A549 (cell line): ENCODE measurements at regions not wholly inside any gene's neighbourhood (a gene's known extent, or its start where the extent isn't known, plus 50 kb on each side); places are given as distances from the start of the nearest gene placed in this dataset.

Experiments
- ATAC-seq, 2 experiments: fragments of 200-7000 bp in 1 of 2; fragments of >200 bp in 1 of 2; cut with Nextera tagmentation in 1 of 2; cut with Tn5 transposase in 1 of 2; 3 replicates each; pipeline versions ENCODE4 v1.8.0 to v1.9.1; 2018 to 2020; ENCODE audit warnings: mild to moderate bottlenecking in 1 of 2, moderate library complexity in 1 of 2
- CTCF ChIA-PET: fragments of 300-600 bp; sonication (Branson Sonifier 250); formaldehyde crosslinking; extraction: SDS; loops from one replicate; lab custom pipeline; 2021; ENCODE audit warnings: antibody characterized with exemption, inconsistent platforms; lab: Yijun Ruan, JAX
- POLR2A ChIA-PET: fragments of 350-600 bp; formaldehyde crosslinking; extraction: SDS; loops from one replicate; lab custom pipeline; 2021; ENCODE audit warnings: antibody characterized with exemption, inconsistent platforms; lab: Yijun Ruan, JAX
- DNase-seq, 2 experiments: peaks; one replicate each; pipeline versions ENCODE4 v3.0.0 to v3.0.0-alpha.2; 2011 to 2016; ENCODE audit warnings: low read depth in 1 of 2, low spot score in 1 of 2
- FAIRE-seq: peaks from 2 replicates; lab custom pipeline; 2011; peaks lifted over from hg19 to GRCh38; lab: Jason Lieb, UNC
- H3K27ac ChIP-seq, 2 experiments: fragments of >200 bp; sonication (Bioruptor Twin); formaldehyde crosslinking; 3 replicates each; pipeline ENCODE4 v1.5.1; 2016 to 2017
- H3K4me1 ChIP-seq: fragments of >200 bp; sonication (Bioruptor Twin); formaldehyde crosslinking; 3 replicates; pipeline ENCODE4 v1.6.1; 2016
- H3K4me2 ChIP-seq: fragments of >200 bp; sonication (Bioruptor Twin); formaldehyde crosslinking; 3 replicates; pipeline ENCODE4 v1.6.1; 2016
- H3K4me3 ChIP-seq: fragments of >200 bp; sonication (Bioruptor Twin); formaldehyde crosslinking; 3 replicates; pipeline ENCODE4 v1.5.1; 2016
- H3K9me3 ChIP-seq: fragments of >200 bp; sonication (Bioruptor Twin); formaldehyde crosslinking; 3 replicates; pipeline ENCODE4 v1.6.1; 2016
- BCL3 ChIP-seq: fragments of >200 bp; sonication (Bioruptor Twin); formaldehyde crosslinking; IDR thresholded peaks from 3 replicates; pipeline ENCODE4 v1.6.1; 2016
- CEBPB ChIP-seq, 2 experiments: fragments of >200 bp in 1 of 2; sonication (Bioruptor Twin) in 1 of 2; formaldehyde crosslinking in 1 of 2; IDR thresholded peaks; 2 replicates each; pipeline ENCODE4 v1.6.1; 2012 to 2016
- CHD4 ChIP-seq: fragments of 200-600 bp; sonication (generic); IDR thresholded peaks from 2 replicates; pipeline ENCODE4 v1.6.1; 2016; ENCODE audit warnings: antibody characterized with exemption, mild to moderate bottlenecking, borderline replicate concordance
- CTCF ChIP-seq: fragments of >200 bp; sonication (Bioruptor Twin); formaldehyde crosslinking; IDR thresholded peaks from 3 replicates; pipeline ENCODE4 v1.5.1; 2016
- E2F6 ChIP-seq: IDR thresholded peaks from 2 replicates; pipeline ENCODE4 v1.6.1; 2012; ENCODE audit warnings: low read depth, borderline replicate concordance
- EP300 ChIP-seq, 2 experiments: fragments of >200 bp; sonication (Bioruptor Twin); formaldehyde crosslinking; IDR thresholded peaks; 2 replicates in 1 of 2; 3 replicates in 1 of 2; pipeline ENCODE4 v1.6.1; 2016 to 2017
- FOSB ChIP-seq: fragments of 250-450 bp; sonication (Bioruptor Pico); IDR thresholded peaks from 2 replicates; pipeline ENCODE4 v1.5.0; 2020; ENCODE audit warnings: mild to moderate bottlenecking, moderate library complexity
- FOSL2 ChIP-seq, 2 experiments: fragments of 450-650 bp in 1 of 2; fragments of >200 bp in 1 of 2; sonication (Bioruptor Twin) in 1 of 2; formaldehyde crosslinking; IDR thresholded peaks; 2 replicates each; pipeline versions ENCODE4 v1.5.0 to v1.6.1; 2016 to 2020; ENCODE audit warnings: mild to moderate bottlenecking in 1 of 2, moderate library complexity in 1 of 2
- GATA3 ChIP-seq: IDR thresholded peaks from 2 replicates; pipeline ENCODE4 v1.6.1; 2012; ENCODE audit warnings: borderline replicate concordance
- HEYL ChIP-seq: fragments of 250-450 bp; sonication (Bioruptor Pico); IDR thresholded peaks from 2 replicates; pipeline ENCODE4 v1.8.0; 2021; ENCODE audit warnings: mild to moderate bottlenecking, moderate library complexity
- JUNB ChIP-seq: fragments of >200 bp; sonication (Bioruptor Twin); formaldehyde crosslinking; IDR thresholded peaks from 2 replicates; pipeline ENCODE4 v1.6.1; 2016
- KDM1A ChIP-seq: fragments of 200-600 bp; sonication (generic); IDR thresholded peaks from 2 replicates; pipeline ENCODE4 v1.6.1; 2016; ENCODE audit warnings: low read depth, mild to moderate bottlenecking
- MYC ChIP-seq: IDR thresholded peaks from 2 replicates; pipeline ENCODE4 v1.6.1; 2012; ENCODE audit warnings: mild to moderate bottlenecking, inconsistent platforms, low read length, improper control_type of control experiment, borderline replicate concordance
- NPAS2 ChIP-seq: fragments of 250-450 bp; sonication (Bioruptor Pico); IDR thresholded peaks from 2 replicates; pipeline ENCODE4 v1.8.0; 2022; ENCODE audit warnings: mild to moderate bottlenecking, moderate library complexity, borderline replicate concordance
- POLR2AphosphoS2 ChIP-seq: conservative IDR thresholded peaks from 2 replicates; pipeline ENCODE4 v1.6.1; 2012; ENCODE audit warnings: low read length, improper control_type of control experiment, inconsistent platforms
- RAD21 ChIP-seq, 2 experiments: fragments of >200 bp in 1 of 2; sonication (Bioruptor Twin) in 1 of 2; formaldehyde crosslinking in 1 of 2; IDR thresholded peaks in 1 of 2; conservative IDR thresholded peaks in 1 of 2; 2 replicates in 1 of 2; 3 replicates in 1 of 2; pipeline ENCODE4 v1.6.1; 2012 to 2018; ENCODE audit warnings: inconsistent platforms in 1 of 2
- RARB ChIP-seq: fragments of 250-450 bp; sonication (Bioruptor Pico); IDR thresholded peaks from 2 replicates; pipeline ENCODE4 v1.8.0; 2021; ENCODE audit warnings: mild to moderate bottlenecking, moderate library complexity
- RCOR1 ChIP-seq: fragments of 150-350 bp; IDR thresholded peaks from 2 replicates; pipeline ENCODE4 v1.6.1; 2014; ENCODE audit warnings: antibody characterized with exemption, low read length, low read depth
- REST ChIP-seq: fragments of 200-600 bp; sonication (generic); IDR thresholded peaks from 2 replicates; pipeline ENCODE4 v1.6.1; 2016; ENCODE audit warnings: antibody characterized with exemption, mild to moderate bottlenecking, moderate library complexity
- RNF2 ChIP-seq: fragments of 200-600 bp; sonication (generic); IDR thresholded peaks from 2 replicates; pipeline ENCODE4 v1.6.1; 2016; ENCODE audit warnings: low read depth, mild to moderate bottlenecking, antibody characterized with exemption, moderate library complexity, borderline replicate concordance
- TP53 ChIP-seq: fragments of 250-450 bp; sonication (Bioruptor Pico); IDR thresholded peaks from 2 replicates; pipeline ENCODE4 v1.5.0; 2021; ENCODE audit warnings: mild to moderate bottlenecking, moderate library complexity
- ZSCAN20 ChIP-seq: fragments of 250-450 bp; sonication (Bioruptor Pico); IDR thresholded peaks from 2 replicates; pipeline ENCODE4 v1.8.0; 2022; ENCODE audit warnings: mild to moderate bottlenecking, moderate library complexity
- WGBS: methylation state at CpG from one replicate; pipeline ENCODE4 v1.1.6; 2017; ENCODE audit errors: missing lambda C conversion rate; 5-methylcytosine and 5-hydroxymethylcytosine counted together
- TF ChIP-seq, protein P1 (sequence below): IDR thresholded peaks from 2 replicates; pipeline ENCODE4 v1.6.1; 2012
- TF ChIP-seq, protein P2 (sequence below): fragments of 450-650 bp; IDR thresholded peaks from 2 replicates; pipeline ENCODE4 v1.6.1; 2014; ENCODE audit warnings: antibody characterized with exemption

DNA sequence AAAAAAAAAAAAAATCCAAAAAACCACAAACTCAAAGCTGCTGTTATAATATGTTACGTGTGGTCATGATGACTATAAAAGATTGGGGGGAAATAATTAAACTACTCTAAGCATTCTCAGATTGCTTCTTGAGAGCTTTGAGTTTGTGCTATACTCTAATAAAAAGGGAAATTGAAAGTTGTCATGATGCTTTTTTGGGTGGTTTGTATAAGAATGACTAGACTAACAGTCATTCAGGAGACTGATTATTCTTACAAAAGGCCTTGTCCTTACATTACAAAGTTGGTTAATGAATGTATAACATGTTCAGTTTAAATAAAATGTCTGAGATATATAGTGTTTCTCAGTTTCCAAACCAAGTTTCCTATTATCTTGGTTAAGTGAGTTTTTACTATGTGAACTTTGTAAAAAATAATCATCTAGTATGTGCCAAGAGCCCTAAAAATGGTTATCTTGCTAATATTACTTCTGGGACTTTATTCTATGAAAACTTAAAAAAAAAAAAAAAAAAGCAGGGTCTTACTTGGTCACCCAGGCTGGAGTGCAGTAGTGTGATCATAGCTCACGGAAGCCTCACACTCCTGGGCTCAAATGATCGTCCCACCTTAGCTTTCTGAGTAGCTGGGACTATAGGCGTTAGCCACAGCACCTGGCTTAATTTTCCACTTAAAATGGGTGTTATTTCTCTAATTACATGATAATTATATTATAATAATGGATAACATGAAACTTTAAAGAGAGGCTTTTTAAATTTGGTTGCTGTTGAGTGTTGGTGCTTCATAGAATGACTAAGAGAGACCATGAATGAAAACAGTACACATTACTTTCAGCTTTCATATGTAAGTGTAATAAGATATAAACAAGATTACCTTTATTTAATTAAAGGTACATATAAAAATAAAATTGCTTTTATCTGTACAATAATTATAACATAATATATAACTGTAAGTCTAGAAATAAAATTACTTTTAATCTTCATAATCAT lies 459.6 kb upstream of the RGS6 start:
- Histone ChIP-seq H3K27ac (no peak overlapping the region), H3K4me3 (no peak overlapping the region), H3K4me1 (no peaks in the 10 kb centered on the region), H3K4me2 (no peak overlapping the region), H3K9me3 (no peaks in the 10 kb centered on the region)
- CTCF ChIA-PET: interaction anchor here (0.6 to 2.0 kb wide), 2 partner anchors 9 to 265 kb away, joined by 3 to 6 read pairs; no protein-coding TSS in a partner anchor
- POLR2A ChIA-PET: no interaction called here
- 80% methylated on average over 4 of the region's 4 CpGs for WGBS
- ATAC-seq (no peak), FAIRE-seq (no peak), DNase-seq (no peak)
- TF ChIP-seq BCL3 (no peak), KDM1A (no peak), RCOR1 (no peak), HEYL (CRISPR knock-in tag) (no peak), E2F6 (no peak), CTCF (no peak), ZSCAN20 (CRISPR knock-in tag) (no peak), RNF2 (no peak), RAD21 (conservative IDR thresholded peaks at IDR 0.05 in 1 of 2, IDR thresholded peaks at IDR 0.05 in 1 of 2) (no peak), FOSB (CRISPR knock-in tag) (no peak)

GRCh38 chr14:71473843-71474242 lies 458.4 kb upstream of the RGS6 start:
- no peak for TF ChIP-seq MYC
- TF ChIP-seq RARB: no peak
- no peak for TF ChIP-seq FOSL2 (IDR thresholded peaks at IDR 0.05)
- TF ChIP-seq FOSL2 (CRISPR knock-in tag; IDR thresholded peaks at IDR 0.05): no peak
- TF ChIP-seq POLR2AphosphoS2: no peak
- TF ChIP-seq TP53: no peak
- TF ChIP-seq, protein P1, sequence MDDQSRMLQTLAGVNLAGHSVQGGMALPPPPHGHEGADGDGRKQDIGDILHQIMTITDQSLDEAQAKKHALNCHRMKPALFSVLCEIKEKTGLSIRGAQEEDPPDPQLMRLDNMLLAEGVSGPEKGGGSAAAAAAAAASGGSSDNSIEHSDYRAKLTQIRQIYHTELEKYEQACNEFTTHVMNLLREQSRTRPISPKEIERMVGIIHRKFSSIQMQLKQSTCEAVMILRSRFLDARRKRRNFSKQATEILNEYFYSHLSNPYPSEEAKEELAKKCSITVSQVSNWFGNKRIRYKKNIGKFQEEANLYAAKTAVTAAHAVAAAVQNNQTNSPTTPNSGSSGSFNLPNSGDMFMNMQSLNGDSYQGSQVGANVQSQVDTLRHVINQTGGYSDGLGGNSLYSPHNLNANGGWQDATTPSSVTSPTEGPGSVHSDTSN: no peak
- TF ChIP-seq GATA3: no peak
- no peak for TF ChIP-seq FOSB (CRISPR knock-in tag)
- TF ChIP-seq, protein P2, sequence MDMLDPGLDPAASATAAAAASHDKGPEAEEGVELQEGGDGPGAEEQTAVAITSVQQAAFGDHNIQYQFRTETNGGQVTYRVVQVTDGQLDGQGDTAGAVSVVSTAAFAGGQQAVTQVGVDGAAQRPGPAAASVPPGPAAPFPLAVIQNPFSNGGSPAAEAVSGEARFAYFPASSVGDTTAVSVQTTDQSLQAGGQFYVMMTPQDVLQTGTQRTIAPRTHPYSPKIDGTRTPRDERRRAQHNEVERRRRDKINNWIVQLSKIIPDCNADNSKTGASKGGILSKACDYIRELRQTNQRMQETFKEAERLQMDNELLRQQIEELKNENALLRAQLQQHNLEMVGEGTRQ: no peak
- no peak for TF ChIP-seq NPAS2 (CRISPR knock-in tag)
- TF ChIP-seq EP300 (IDR thresholded peaks at IDR 0.05): no peak
- TF ChIP-seq CEBPB (IDR thresholded peaks at IDR 0.05): no peak
- TF ChIP-seq REST: no peak
- no peak for TF ChIP-seq E2F6
- no peak for TF ChIP-seq CHD4
- TF ChIP-seq KDM1A: no peak
- TF ChIP-seq JUNB: no peak
- 91% methylated on average over 2 of the region's 2 CpGs for WGBS
- Histone ChIP-seq H3K4me3 (no peak overlapping the region), H3K27ac (no peak overlapping the region), H3K4me2 (no peak overlapping the region), H3K4me1 (no peaks in the 10 kb centered on the region), H3K9me3 (no peaks in the 10 kb centered on the region)
- no peak for FAIRE-seq
- DNase-seq: no peak
- CTCF ChIA-PET: interaction anchor here (0.9 kb wide), 1 partner anchor 10 kb away, joined by 3 read pairs; no protein-coding TSS in a partner anchor
- ATAC-seq: no peak
- POLR2A ChIA-PET: no interaction called here
